HG03469 (cell line): ENCODE measurements at regions not wholly inside any gene's neighbourhood (a gene's known extent, or its start where the extent isn't known, plus 50 kb on each side); places are given as distances from the start of the nearest gene placed in this dataset.
"Not testable (repeated sequence)": the region's sequence is repeated elsewhere in the genome, so short reads cannot be mapped to it uniquely, and the experiment has no call there.

Experiments used
- ATAC-seq: cut with Tn5 transposase; IDR thresholded peaks from one replicate; pipeline ENCODE4 v1.9.1; 2021; ENCODE audit warnings: mild to moderate bottlenecking, moderate library complexity, moderate number of reproducible peaks; ENCODE audit not compliant: unreplicated experiment

GRCh38 chr14:30473846-30474696 lies 84.9 kb upstream of the G2E3 start:
- not testable (repeated sequence) for ATAC-seq

DNA sequence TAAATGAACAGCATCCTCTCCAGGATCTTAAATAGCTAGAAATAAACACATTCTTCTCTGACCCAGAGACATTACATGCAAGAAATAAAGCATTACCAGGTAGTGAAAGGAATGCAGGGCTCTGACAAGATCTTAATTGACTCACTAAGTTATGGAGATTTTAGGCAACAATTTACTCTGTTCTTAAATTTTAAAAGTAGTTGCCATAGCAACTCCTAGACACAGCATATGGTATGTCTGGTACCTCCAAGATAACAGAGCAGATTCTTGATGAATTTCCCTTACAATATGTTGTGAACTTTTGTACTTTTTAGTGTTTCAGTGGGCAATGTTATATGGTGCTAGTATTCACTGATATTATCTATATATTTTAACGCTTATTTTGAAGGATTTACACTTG lies 76.7 kb upstream of the G2E3 start:
- ATAC-seq: no peak

GRCh38 chr14:30484201-30484600 lies 74.8 kb upstream of the G2E3 start:
- no peak for ATAC-seq

- ATAC-seq: no peak
Measured at GRCh38 chr14:30484976-30485375, 74.0 kb upstream of the G2E3 start.

DNA sequence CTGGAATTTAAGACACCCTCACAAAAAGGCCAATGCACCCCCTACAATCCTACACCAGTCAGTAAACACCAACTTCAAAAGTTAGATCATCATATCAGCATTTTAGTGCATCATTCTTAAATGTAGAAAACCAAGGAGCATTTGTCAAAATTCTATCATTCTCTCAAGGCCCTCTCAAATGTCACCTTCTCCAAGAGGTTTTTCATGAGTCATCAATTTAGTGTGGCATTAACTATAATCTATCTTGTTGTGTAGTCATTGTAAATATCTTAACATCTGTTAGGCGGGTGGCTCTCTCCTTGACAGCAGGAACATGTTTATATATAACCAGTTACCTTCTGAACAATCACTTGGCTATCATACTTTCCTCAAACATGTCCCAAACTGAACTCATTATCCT lies 62.1 kb upstream of the G2E3 start:
- no peak for ATAC-seq

GRCh38 chr14:30499358-30499757 lies 59.6 kb upstream of the G2E3 start:
- no peak for ATAC-seq

GRCh38 chr14:30500222-30500621 lies 58.7 kb upstream of the G2E3 start:
- no peak for ATAC-seq

DNA sequence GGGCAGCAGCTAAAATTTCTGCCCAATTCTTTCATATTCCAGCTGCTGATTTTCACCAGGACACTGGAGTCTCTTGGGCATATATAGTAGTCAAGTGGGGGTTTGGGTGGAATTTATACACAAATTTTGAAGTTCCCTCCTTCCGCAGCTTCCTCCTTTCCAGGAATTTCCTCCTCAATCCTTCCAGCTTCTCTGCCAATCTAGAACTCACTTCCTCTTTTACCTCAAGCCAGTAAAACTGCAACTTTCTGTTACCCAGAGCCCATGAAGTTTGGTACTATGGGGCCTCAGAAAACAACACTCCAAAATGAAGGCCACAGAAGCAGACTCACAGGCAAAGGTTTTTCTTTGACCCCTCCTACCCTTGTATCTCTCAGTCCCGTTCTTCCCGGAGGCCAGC lies 51.7 kb upstream of the G2E3 start:
- ATAC-seq: no peak
